Esophagus squamous epithelium (tissue), 4 donors: ENCODE measurements at regions not wholly inside any gene's neighbourhood (a gene's known extent, or its start where the extent isn't known, plus 50 kb on each side); places are given as distances from the start of the nearest gene placed in this dataset.

Experiments used
- CTCF ChIP-seq, 6 experiments: fragments of 450-650 bp in 4 of 6; fragments of 200-600 bp in 2 of 6; sonication (generic) in 2 of 6; IDR thresholded peaks; one replicate each; pipeline ENCODE4 v1.5.1; 2016 to 2019; ENCODE audit warnings: antibody characterized with exemption in 6 of 6, mild to moderate bottlenecking in 4 of 6, moderate library complexity in 4 of 6
- POLR2A ChIP-seq, 4 donors: fragments of 450-650 bp; IDR thresholded peaks; one replicate each; pipeline ENCODE4 v1.6.1; 2017; ENCODE audit warnings: antibody characterized with exemption in 4 of 4, mild to moderate bottlenecking in 4 of 4, moderate library complexity in 3 of 4

GRCh38 chr15:37618353-37618752 is 316.1 kb upstream of the TMCO5A start:
- TF ChIP-seq CTCF (IDR thresholded peaks at IDR 0.05) (no peak), POLR2A (IDR thresholded peaks at IDR 0.05) (no peak)
